ENCODE measurements at regions not wholly inside any gene's neighbourhood (a gene's known extent, or its start where the extent isn't known, plus 50 kb on each side); places are given as distances from the start of the nearest gene placed in this dataset.

DNA sequence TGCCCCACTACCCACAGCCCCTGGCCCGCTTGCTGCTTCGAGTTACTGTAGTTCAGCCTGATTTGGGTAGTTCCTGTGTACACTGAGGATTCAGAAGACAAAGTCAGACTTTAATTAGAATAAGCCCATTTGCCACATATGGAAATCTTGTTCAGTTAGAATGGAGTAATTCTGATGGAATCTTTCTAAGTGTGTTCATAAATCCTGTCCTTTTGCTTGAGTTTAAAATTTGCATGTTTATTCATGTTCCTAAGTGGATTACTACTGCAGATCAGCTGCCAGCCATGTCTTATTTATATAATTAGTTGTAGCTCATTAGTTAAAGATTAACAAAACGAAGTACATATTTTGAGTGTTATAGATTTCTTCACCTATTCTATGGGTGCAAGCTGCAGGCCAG is 504.5 kb downstream of the PCNX1 start:
- TF ChIP-seq, protein P1, sequence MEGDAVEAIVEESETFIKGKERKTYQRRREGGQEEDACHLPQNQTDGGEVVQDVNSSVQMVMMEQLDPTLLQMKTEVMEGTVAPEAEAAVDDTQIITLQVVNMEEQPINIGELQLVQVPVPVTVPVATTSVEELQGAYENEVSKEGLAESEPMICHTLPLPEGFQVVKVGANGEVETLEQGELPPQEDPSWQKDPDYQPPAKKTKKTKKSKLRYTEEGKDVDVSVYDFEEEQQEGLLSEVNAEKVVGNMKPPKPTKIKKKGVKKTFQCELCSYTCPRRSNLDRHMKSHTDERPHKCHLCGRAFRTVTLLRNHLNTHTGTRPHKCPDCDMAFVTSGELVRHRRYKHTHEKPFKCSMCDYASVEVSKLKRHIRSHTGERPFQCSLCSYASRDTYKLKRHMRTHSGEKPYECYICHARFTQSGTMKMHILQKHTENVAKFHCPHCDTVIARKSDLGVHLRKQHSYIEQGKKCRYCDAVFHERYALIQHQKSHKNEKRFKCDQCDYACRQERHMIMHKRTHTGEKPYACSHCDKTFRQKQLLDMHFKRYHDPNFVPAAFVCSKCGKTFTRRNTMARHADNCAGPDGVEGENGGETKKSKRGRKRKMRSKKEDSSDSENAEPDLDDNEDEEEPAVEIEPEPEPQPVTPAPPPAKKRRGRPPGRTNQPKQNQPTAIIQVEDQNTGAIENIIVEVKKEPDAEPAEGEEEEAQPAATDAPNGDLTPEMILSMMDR (IDR thresholded peaks at IDR 0.05) = no peak
- no peak for TF ChIP-seq POLR2A (IDR thresholded peaks at IDR 0.05)
